Natural killer cell treated with Interleukin-12 subunit alpha and Interleukin-12 subunit beta and Interleukin-15 and Interleukin-18, amount 100 ng/mL, for 72 hours (primary cell): ENCODE measurements at regions not wholly inside any gene's neighbourhood (a gene's known extent, or its start where the extent isn't known, plus 50 kb on each side); places are given as distances from the start of the nearest gene placed in this dataset.
A peak's percentile ranks its signal among the peaks of the same experiment; 100 is the strongest.

Source experiments
- ATAC-seq, 2 donors: fragments of 150-1000 bp; cut with Tn5 transposase in 1 of 2; sonication (Bioruptor Pico), chemical (Tn5 transposase) in 1 of 2; 2 replicates each; pipeline ENCODE4 v1.10.0; 2021
- DNase-seq: peaks from one replicate; pipeline ENCODE4 v3.0.0; 2022; ENCODE audit warnings: low spot score
- H3K27ac Mint-ChIP-seq, 2 donors: 1 replicate in 1 of 2; 2 replicates in 1 of 2; pipeline ENCODE4 v1.8.0; 2022; ENCODE audit warnings: mixed read lengths in 2 of 2, mild to moderate bottlenecking in 1 of 2, moderate library complexity in 1 of 2
- H3K27me3 Mint-ChIP-seq, 2 donors: 1 replicate in 1 of 2; 2 replicates in 1 of 2; pipeline ENCODE4 v1.8.0; 2022; ENCODE audit warnings: mixed read lengths in 2 of 2
- H3K36me3 Mint-ChIP-seq: one replicate; pipeline ENCODE4 v1.8.0; 2022; ENCODE audit warnings: mixed read lengths
- H3K4me1 Mint-ChIP-seq, 2 donors: 1 replicate in 1 of 2; 2 replicates in 1 of 2; pipeline ENCODE4 v1.8.0; 2022; ENCODE audit warnings: low read depth in 2 of 2, mixed read lengths in 2 of 2, mild to moderate bottlenecking in 1 of 2
- H3K4me3 Mint-ChIP-seq: one replicate; pipeline ENCODE4 v1.8.0; 2022; ENCODE audit warnings: mixed read lengths
- H3K9me3 Mint-ChIP-seq: 2 replicates; pipeline ENCODE4 v1.8.0; 2022; ENCODE audit warnings: mixed read lengths

GRCh38 chr1:59176471-59176870 is 120.4 kb upstream of the FGGY start:
- Mint-ChIP-seq H3K4me1 (no peaks in the 10 kb centered on the region), H3K36me3 (peaks cover 6% of the 10 kb centered on the region), H3K9me3 (peaks cover 4% of the 10 kb centered on the region), H3K27ac (no peak overlapping the region), H3K4me3 (no peak overlapping the region), H3K27me3 (peaks cover 0 to 4% of the 10 kb centered on the region in 2 donors)
- no peak for DNase-seq
- no peak for ATAC-seq

GRCh38 chr1:59177756-59178155 is 119.1 kb upstream of the FGGY start:
- Mint-ChIP-seq H3K4me1 (no peaks in the 10 kb centered on the region), H3K27ac (no peak overlapping the region), H3K4me3 (no peak overlapping the region), H3K36me3 (peaks cover 6% of the 10 kb centered on the region), H3K27me3 (peaks cover 0 to 4% of the 10 kb centered on the region in 2 donors), H3K9me3 (peaks cover 4% of the 10 kb centered on the region)
- no peak for DNase-seq
- ATAC-seq, result no peak

DNA sequence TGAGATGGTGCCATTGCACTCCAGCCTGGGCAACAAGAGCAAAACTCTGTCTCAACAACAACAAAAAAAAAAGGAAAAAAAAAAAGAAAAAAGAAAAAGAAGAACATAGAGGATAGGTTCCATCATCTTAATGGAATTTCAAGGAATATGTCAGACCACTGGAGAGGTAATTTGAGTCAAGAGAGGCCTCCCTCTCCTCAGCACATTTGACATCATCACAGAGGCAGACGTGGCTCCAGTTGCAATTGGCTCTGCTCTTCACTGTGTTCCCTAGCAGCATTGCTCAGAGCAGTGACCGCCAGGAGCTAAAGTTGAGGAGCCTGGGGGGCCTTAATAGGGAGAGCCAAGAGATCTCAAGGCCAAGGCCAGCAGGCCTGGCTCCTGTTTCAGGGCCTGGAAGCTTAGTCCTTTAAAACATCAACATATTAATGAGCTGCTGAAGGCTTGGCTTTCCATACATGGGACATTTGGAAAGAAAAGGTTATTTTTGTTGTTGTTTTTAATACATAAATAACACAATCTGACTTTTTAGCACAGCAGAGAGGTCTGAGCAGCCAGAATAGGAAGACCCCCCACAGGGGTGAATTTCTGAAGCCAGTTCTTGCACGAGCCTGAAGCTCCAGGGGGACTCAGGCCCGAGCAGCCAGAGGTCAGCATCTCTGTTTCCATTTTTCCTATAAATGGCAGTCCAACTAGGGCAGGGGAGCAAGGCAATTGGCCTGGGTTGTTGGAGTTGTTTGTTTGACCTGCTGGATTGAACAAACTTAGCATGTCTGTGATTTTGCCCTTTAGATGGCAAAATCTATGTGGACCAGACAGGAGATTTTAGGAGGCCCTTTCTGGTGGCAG is 118.3 kb upstream of the FGGY start:
- no peak overlapping the region for H3K27ac Mint-ChIP-seq
- DNase-seq (no peak), ATAC-seq (no peak)
- no peaks in the 10 kb centered on the region for H3K4me1 Mint-ChIP-seq
- no peak overlapping the region for H3K4me3 Mint-ChIP-seq
- H3K9me3 Mint-ChIP-seq, result peaks cover 4% of the 10 kb centered on the region
- peaks cover 0 to 4% of the 10 kb centered on the region in 2 donors for H3K27me3 Mint-ChIP-seq
- peaks cover 6% of the 10 kb centered on the region for H3K36me3 Mint-ChIP-seq

GRCh38 chr1:59179673-59180072 is 117.2 kb upstream of the FGGY start:
- H3K4me3 Mint-ChIP-seq, result no peak overlapping the region
- peaks cover 0 to 4% of the 10 kb centered on the region in 2 donors for H3K27me3 Mint-ChIP-seq
- DNase-seq, result no peak
- no peak for ATAC-seq
- H3K36me3 Mint-ChIP-seq, result peaks cover 6% of the 10 kb centered on the region
- peaks cover 4% of the 10 kb centered on the region for H3K9me3 Mint-ChIP-seq
- H3K27ac Mint-ChIP-seq, result no peak overlapping the region
- H3K4me1 Mint-ChIP-seq, result no peaks in the 10 kb centered on the region

- ATAC-seq (no peak), DNase-seq (no peak)
- Mint-ChIP-seq H3K4me3 (no peak overlapping the region), H3K27me3 (peaks cover 0 to 4% of the 10 kb centered on the region in 2 donors), H3K36me3 (peaks cover 6% of the 10 kb centered on the region), H3K27ac (no peak overlapping the region), H3K4me1 (no peaks in the 10 kb centered on the region), H3K9me3 (peaks cover 4% of the 10 kb centered on the region)
Measured at GRCh38 chr1:59180735-59181134, 116.2 kb upstream of the FGGY start.

GRCh38 chr1:59183749-59184317 is 113.1 kb upstream of the FGGY start:
- no peaks in the 10 kb centered on the region for H3K9me3 Mint-ChIP-seq
- no peaks in the 10 kb centered on the region for H3K36me3 Mint-ChIP-seq
- H3K4me1 Mint-ChIP-seq, result no peaks in the 10 kb centered on the region
- no peaks in the 10 kb centered on the region for H3K27me3 Mint-ChIP-seq
- H3K27ac Mint-ChIP-seq, result no peak overlapping the region
- no peak for DNase-seq
- no peak for ATAC-seq
- H3K4me3 Mint-ChIP-seq, result no peak overlapping the region

DNA sequence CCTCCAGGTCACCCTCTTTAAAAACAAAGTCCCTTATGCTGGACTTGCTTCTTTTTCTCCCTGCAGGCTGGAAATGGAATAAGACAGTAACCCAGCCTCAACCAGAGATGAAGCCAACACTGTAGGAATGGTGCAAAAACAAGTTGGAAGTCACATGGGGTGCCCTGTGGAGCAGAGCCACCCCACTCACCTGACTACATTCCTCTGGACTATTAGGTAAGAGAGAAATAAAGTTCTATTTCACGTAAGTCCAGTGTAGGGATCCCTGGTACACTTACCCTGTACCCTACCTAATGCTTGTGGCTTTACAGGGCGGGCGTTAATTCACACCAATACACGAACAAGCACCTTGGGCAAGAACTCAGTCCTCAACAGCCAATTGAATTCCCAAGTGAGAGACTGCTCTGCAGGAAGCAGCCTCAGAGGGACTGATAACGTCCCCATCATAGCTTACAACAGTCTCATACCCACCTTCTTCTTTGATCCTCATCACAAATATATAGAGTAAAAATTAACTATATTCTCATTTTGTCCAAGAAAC is 112.5 kb upstream of the FGGY start:
- no peak for ATAC-seq
- no peak overlapping the region for H3K4me3 Mint-ChIP-seq
- no peak overlapping the region for H3K27ac Mint-ChIP-seq
- DNase-seq, result no peak
- H3K9me3 Mint-ChIP-seq, result no peaks in the 10 kb centered on the region
- no peaks in the 10 kb centered on the region for H3K4me1 Mint-ChIP-seq
- H3K36me3 Mint-ChIP-seq, result no peaks in the 10 kb centered on the region
- H3K27me3 Mint-ChIP-seq, result peaks cover 0 to under 1% of the 10 kb centered on the region in 2 donors

GRCh38 chr1:59185163-59185860 is 111.6 kb upstream of the FGGY start:
- no peaks in the 10 kb centered on the region for H3K9me3 Mint-ChIP-seq
- H3K27me3 Mint-ChIP-seq, result peaks cover 0 to 6% of the 10 kb centered on the region in 2 donors
- ATAC-seq (no peak), DNase-seq (no peak)
- no peaks in the 10 kb centered on the region for H3K4me1 Mint-ChIP-seq
- H3K36me3 Mint-ChIP-seq, result no peaks in the 10 kb centered on the region
- no peak overlapping the region for H3K27ac Mint-ChIP-seq
- H3K4me3 Mint-ChIP-seq, result no peak overlapping the region

- Mint-ChIP-seq H3K27me3 (peaks cover 6 to 7% of the 10 kb centered on the region in 2 donors), H3K36me3 (no peaks in the 10 kb centered on the region), H3K9me3 (no peaks in the 10 kb centered on the region), H3K4me1 (no peaks in the 10 kb centered on the region), H3K27ac (peak overlapping the region in 1 of 2 donors; percentile 16), H3K4me3 (no peak overlapping the region)
- ATAC-seq (no peak), DNase-seq (no peak)
Measured at GRCh38 chr1:59186656-59187055, 110.2 kb upstream of the FGGY start.

DNA sequence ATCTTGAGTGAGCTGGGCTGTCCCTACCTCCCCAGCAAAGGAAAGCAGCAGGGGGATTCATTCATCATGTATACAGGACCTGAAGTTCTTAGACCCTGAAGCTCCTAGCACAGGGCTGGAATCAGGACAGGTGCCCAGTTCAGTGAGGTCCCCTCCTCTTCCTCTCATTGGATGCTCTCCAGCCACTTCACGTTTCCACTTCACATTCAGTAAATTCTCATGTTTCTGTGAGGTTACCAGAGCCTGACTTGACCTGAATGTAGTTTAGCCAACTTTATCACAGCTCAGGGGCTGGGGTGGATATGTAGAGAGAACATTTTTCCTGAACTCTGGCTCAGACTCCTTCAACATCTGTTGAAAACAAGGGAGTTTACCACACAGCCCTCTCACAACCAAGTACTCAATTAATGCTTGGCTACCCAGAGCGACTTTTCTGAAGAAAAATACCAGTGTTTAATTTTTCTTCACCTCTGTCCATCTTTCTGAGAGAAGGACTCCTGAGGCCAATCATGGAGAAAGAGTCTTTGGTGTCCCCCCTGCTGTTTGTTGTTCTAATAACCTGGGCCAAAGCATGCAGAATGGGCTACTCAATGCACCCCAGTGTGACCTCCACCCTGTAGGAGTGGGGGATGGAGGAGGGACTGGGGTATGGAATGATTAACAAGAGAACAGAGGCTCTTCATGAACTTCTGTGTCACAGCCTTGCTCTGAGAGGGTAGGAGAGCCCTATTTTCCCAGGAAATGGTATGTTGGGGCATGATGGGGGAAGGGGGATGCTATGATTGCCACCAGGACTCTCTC is 108.3 kb upstream of the FGGY start:
- H3K27me3 Mint-ChIP-seq, result peaks cover 6 to 7% of the 10 kb centered on the region in 2 donors
- no peak for ATAC-seq
- no peaks in the 10 kb centered on the region for H3K4me1 Mint-ChIP-seq
- DNase-seq, result no peak
- H3K36me3 Mint-ChIP-seq, result no peaks in the 10 kb centered on the region
- no peak overlapping the region for H3K4me3 Mint-ChIP-seq
- H3K27ac Mint-ChIP-seq, result no peak overlapping the region
- H3K9me3 Mint-ChIP-seq, result no peaks in the 10 kb centered on the region

GRCh38 chr1:59193443-59194093 is 103.3 kb upstream of the FGGY start:
- peaks cover 13 to 14% of the 10 kb centered on the region in 2 donors for H3K27me3 Mint-ChIP-seq
- ATAC-seq (no peak), DNase-seq (no peak)
- H3K4me1 Mint-ChIP-seq, result no peaks in the 10 kb centered on the region
- H3K27ac Mint-ChIP-seq, result no peak overlapping the region
- H3K4me3 Mint-ChIP-seq, result no peak overlapping the region
- H3K36me3 Mint-ChIP-seq, result no peaks in the 10 kb centered on the region
- no peaks in the 10 kb centered on the region for H3K9me3 Mint-ChIP-seq

DNA sequence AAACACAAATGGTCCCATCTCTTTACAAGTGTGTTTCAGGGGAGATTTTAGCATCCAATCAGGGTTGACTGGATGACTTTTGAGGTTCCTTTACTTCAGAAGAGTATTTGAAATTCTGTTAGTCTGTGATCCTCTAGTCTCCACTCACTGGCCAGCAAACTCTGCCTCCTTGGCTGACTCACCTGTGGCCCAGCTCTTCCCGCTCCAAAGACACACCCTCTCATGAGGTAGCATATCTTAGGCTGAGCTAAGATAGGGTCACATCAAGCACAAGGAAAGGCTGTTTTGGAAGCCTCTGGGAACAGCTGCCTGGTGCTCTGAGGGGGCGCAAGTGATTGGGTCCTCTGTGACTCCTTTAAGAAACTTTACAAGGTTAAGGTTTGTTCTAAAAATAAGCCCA is 102.3 kb upstream of the FGGY start:
- Mint-ChIP-seq H3K4me1 (no peaks in the 10 kb centered on the region), H3K9me3 (no peaks in the 10 kb centered on the region), H3K36me3 (no peaks in the 10 kb centered on the region), H3K4me3 (no peak overlapping the region), H3K27ac (no peak overlapping the region), H3K27me3 (peaks cover 12 to 13% of the 10 kb centered on the region in 2 donors)
- ATAC-seq (no peak), DNase-seq (no peak)

DNA sequence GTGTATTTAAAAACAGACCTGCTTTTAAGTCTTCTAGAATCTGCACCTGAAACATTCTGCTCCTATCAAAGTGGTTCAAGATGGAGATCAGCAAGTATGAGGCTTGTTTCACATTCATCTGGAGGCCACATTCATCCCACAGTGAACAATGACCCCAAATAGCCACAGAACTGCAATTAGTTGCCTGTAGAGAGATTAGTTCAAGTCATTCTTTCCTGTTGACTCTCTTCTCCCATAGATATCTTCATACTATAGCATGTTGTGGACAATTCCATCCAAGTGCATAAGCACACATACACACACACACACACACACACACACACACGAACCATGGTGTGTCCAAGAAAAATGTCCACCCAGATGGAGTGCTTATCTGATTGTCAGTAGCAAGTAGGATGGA is 101.7 kb upstream of the FGGY start:
- Mint-ChIP-seq H3K27me3 (peaks cover 12 to 13% of the 10 kb centered on the region in 2 donors), H3K9me3 (no peaks in the 10 kb centered on the region)
- DNase-seq, result no peak

More for the DNA sequence above, 101.7 kb upstream of the FGGY start:
- Mint-ChIP-seq H3K4me1 (no peaks in the 10 kb centered on the region), H3K27ac (no peak overlapping the region), H3K4me3 (no peak overlapping the region), H3K36me3 (no peaks in the 10 kb centered on the region)
- no peak for ATAC-seq
